AG08395 (cell line): ENCODE measurements at regions not wholly inside any gene's neighbourhood (a gene's known extent, or its start where the extent isn't known, plus 50 kb on each side); places are given as distances from the start of the nearest gene placed in this dataset.

ENCODE experiments used
- DNase-seq: peaks from one replicate; pipeline ENCODE4 v3.0.0; 2012; ENCODE audit warnings: mixed read lengths, low spot score

GRCh38 chr1:71184410-71184809 lies 103.6 kb upstream of the ZRANB2 start:
- DNase-seq, result no peak

- DNase-seq, result no peak
Observed at GRCh38 chr1:71179997-71180396, 99.2 kb upstream of the ZRANB2 start.

GRCh38 chr1:71170925-71171324 lies 90.1 kb upstream of the ZRANB2 start:
- DNase-seq, result no peak

GRCh38 chr1:71167505-71167904 lies 86.7 kb upstream of the ZRANB2 start:
- no peak for DNase-seq

- DNase-seq, result no peak
Observed at GRCh38 chr1:71166178-71167173, 85.6 kb upstream of the ZRANB2 start.

GRCh38 chr1:71157715-71158114 lies 76.9 kb upstream of the ZRANB2 start:
- DNase-seq, result no peak

GRCh38 chr1:71157151-71157550 lies 76.3 kb upstream of the ZRANB2 start:
- DNase-seq, result no peak

- no peak for DNase-seq
Observed at GRCh38 chr1:71156590-71156989, 75.8 kb upstream of the ZRANB2 start.

GRCh38 chr1:71154429-71154828 lies 73.6 kb upstream of the ZRANB2 start:
- no peak for DNase-seq

- no peak for DNase-seq
Observed at GRCh38 chr1:71153826-71154225, 73.0 kb upstream of the ZRANB2 start.

GRCh38 chr1:71147637-71148360 lies 67.0 kb upstream of the ZRANB2 start:
- no peak for DNase-seq

GRCh38 chr1:71135571-71135970 lies 54.7 kb upstream of the ZRANB2 start:
- no peak for DNase-seq
